Peyer's patch (tissue), 4 donors: ENCODE measurements at regions not wholly inside any gene's neighbourhood (a gene's known extent, or its start where the extent isn't known, plus 50 kb on each side); places are given as distances from the start of the nearest gene placed in this dataset.

Experiments
- POLR2A ChIP-seq, 2 donors: fragments of 450-650 bp; IDR thresholded peaks; one replicate each; pipeline ENCODE4 v1.5.1; 2017; ENCODE audit warnings: antibody characterized with exemption in 2 of 2, mild to moderate bottlenecking in 2 of 2, moderate library complexity in 2 of 2
- TF ChIP-seq, protein P1 (sequence below), 6 experiments: fragments of 450-650 bp in 4 of 6; fragments of 200-600 bp in 2 of 6; sonication (generic) in 1 of 6; IDR thresholded peaks; one replicate each; pipeline ENCODE4 v1.5.1; 2017 to 2019; ENCODE audit warnings: antibody characterized with exemption in 6 of 6, mild to moderate bottlenecking in 3 of 6, moderate library complexity in 1 of 6

GRCh38 chr4:11773798-11774197, 345.1 kb upstream of the HS3ST1 start:
- TF ChIP-seq POLR2A (IDR thresholded peaks at IDR 0.05) = no peak
- TF ChIP-seq, protein P1, sequence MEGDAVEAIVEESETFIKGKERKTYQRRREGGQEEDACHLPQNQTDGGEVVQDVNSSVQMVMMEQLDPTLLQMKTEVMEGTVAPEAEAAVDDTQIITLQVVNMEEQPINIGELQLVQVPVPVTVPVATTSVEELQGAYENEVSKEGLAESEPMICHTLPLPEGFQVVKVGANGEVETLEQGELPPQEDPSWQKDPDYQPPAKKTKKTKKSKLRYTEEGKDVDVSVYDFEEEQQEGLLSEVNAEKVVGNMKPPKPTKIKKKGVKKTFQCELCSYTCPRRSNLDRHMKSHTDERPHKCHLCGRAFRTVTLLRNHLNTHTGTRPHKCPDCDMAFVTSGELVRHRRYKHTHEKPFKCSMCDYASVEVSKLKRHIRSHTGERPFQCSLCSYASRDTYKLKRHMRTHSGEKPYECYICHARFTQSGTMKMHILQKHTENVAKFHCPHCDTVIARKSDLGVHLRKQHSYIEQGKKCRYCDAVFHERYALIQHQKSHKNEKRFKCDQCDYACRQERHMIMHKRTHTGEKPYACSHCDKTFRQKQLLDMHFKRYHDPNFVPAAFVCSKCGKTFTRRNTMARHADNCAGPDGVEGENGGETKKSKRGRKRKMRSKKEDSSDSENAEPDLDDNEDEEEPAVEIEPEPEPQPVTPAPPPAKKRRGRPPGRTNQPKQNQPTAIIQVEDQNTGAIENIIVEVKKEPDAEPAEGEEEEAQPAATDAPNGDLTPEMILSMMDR (IDR thresholded peaks at IDR 0.05) = no peak
